Epithelial cell of proximal tubule (primary cell): ENCODE measurements at regions not wholly inside any gene's neighbourhood (a gene's known extent, or its start where the extent isn't known, plus 50 kb on each side); places are given as distances from the start of the nearest gene placed in this dataset.

Experiments used
- DNase-seq: peaks from one replicate; pipeline ENCODE4 v3.0.0-alpha.2; 2011; ENCODE audit warnings: low read depth
- H3K4me3 ChIP-seq: 2 replicates; pipeline ENCODE4 v1.5.1; 2011; ENCODE audit warnings: low read depth, mild to moderate bottlenecking, low read length
- TF ChIP-seq, protein P1 (sequence below): conservative IDR thresholded peaks from 2 replicates; pipeline ENCODE4 v1.5.1; 2012; ENCODE audit warnings: low read depth, mild to moderate bottlenecking, low read length

DNA sequence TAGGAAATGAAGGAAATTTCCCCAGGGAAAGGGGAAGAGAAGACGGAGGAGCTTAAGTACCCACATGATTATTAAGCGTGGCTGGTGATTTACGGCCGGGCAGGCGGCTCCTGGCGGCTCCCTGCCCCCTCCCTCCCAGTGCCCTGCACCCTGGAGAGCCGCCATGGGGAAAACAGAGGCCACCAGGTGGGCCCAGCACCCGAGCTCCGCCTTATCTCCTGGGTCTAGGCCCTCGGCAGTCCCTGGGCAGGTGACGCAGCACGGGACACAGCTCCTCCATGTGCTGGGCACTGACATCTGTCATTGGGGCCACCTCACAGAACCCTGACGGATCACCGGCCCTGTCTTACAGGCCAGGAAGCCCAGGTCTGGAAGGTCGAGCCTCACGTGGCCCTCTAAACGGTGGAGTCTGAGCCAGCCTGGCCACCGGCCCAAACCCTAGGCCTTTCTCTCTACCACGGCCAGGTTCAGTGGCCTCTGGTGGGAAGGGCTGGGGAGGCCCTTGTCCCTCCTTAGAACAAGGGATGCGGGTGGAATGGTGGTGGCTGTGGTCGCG is 60.2 kb upstream of the PPARA start:
- DNase-seq, result no peak
- TF ChIP-seq, protein P1, sequence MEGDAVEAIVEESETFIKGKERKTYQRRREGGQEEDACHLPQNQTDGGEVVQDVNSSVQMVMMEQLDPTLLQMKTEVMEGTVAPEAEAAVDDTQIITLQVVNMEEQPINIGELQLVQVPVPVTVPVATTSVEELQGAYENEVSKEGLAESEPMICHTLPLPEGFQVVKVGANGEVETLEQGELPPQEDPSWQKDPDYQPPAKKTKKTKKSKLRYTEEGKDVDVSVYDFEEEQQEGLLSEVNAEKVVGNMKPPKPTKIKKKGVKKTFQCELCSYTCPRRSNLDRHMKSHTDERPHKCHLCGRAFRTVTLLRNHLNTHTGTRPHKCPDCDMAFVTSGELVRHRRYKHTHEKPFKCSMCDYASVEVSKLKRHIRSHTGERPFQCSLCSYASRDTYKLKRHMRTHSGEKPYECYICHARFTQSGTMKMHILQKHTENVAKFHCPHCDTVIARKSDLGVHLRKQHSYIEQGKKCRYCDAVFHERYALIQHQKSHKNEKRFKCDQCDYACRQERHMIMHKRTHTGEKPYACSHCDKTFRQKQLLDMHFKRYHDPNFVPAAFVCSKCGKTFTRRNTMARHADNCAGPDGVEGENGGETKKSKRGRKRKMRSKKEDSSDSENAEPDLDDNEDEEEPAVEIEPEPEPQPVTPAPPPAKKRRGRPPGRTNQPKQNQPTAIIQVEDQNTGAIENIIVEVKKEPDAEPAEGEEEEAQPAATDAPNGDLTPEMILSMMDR, result no peak
- H3K4me3 ChIP-seq, result no peak overlapping the region

DNA sequence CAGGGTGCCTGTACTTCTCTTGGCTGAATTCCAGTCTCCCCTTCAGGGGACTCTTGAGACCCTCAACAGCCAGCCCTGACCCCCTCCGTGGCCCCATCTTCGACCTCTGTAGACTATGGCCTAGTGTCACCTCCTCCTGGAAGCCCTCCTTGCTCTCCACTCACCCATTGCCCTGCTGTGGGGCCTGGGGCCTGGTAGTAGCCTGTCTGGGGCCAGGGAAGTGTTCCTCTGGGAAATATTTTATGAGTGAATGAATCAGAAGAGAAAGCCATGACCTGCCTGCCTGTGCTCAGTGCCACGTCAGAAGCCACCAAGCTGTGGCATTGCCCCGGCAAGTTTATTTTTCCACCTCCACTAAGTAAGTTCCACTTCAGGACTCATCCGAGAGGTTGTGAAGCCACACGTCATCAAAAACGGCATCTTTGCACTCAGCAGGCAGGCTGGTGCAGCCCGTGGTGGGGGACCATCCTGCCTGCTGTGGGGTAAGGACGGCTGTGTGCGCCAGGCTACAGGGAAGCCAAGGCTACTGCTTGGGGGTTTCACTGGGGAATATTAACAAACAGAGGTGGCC is 59.6 kb upstream of the PPARA start:
- no peak overlapping the region for H3K4me3 ChIP-seq
- no peak for DNase-seq
- TF ChIP-seq, protein P1, result no peak

- TF ChIP-seq, protein P1, result no peak
- DNase-seq, result no peak
- H3K4me3 ChIP-seq, result no peak overlapping the region
These were observed 58.9 kb upstream of the PPARA start for GRCh38 chr22:46091277-46091977.

GRCh38 chr22:46092011-46092410 is 58.3 kb upstream of the PPARA start:
- H3K4me3 ChIP-seq, result no peak overlapping the region
- DNase-seq, result no peak
- TF ChIP-seq, protein P1, result no peak

GRCh38 chr22:46092670-46093410 is 57.5 kb upstream of the PPARA start:
- H3K4me3 ChIP-seq, result no peak overlapping the region
- DNase-seq, result no peak
- TF ChIP-seq, protein P1, result no peak

DNA sequence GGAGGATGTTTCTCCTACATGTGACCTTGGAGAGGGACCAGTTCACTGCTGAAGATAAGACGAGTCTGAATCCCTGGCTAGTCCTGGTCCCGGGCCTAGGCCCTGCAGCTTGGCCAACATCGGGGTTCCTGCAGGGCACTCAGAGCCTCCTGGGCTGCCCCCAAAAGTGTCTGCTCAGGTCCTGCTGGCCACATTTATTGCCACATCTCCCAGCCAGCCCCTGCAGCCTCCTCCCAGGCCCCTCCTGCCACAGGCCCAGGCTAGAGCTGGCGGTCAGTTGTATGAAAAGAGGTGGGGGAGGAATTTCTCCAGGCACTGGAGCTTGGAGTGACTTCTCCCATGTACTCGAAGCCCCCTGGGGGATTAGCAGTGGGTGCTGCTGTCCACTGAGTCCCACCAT is 56.5 kb upstream of the PPARA start:
- TF ChIP-seq, protein P1, result no peak
- no peak for DNase-seq

More for the DNA sequence above, 56.5 kb upstream of the PPARA start:
- H3K4me3 ChIP-seq, result no peak overlapping the region
